HEK293 (cell line): ENCODE measurements at regions not wholly inside any gene's neighbourhood (a gene's known extent, or its start where the extent isn't known, plus 50 kb on each side); places are given as distances from the start of the nearest gene placed in this dataset.

ENCODE experiments used
- CTCF ChIA-PET: fragments of 350-600 bp; formaldehyde crosslinking; extraction: SDS; loops from one replicate; lab custom pipeline; 2021; ENCODE audit warnings: antibody characterized with exemption; lab: Yijun Ruan, JAX
- POLR2A ChIA-PET: fragments of 300-600 bp; formaldehyde crosslinking; extraction: SDS; loops from one replicate; lab custom pipeline; 2020; ENCODE audit warnings: antibody characterized with exemption, inconsistent platforms; lab: Yijun Ruan, JAX
- H3K27ac ChIP-seq: fragments of 200-500 bp; sonication (Bioruptor generic); 2 replicates; pipeline ENCODE4 v1.5.1; 2014; ENCODE audit warnings: low read depth, low read length, control low read depth, inconsistent platforms; ENCODE audit errors: extremely low read depth
- H3K36me3 ChIP-seq, 2 experiments: fragments of 200-500 bp in 1 of 2; sonication (Bioruptor generic) in 1 of 2; 1 replicate in 1 of 2; 2 replicates in 1 of 2; pipeline ENCODE4 v1.5.1; 2014 to 2017; ENCODE audit warnings: inconsistent platforms in 2 of 2, low read length in 2 of 2; ENCODE audit not compliant: control insufficient read depth in 2 of 2, insufficient read depth in 1 of 2
- H3K4me1 ChIP-seq: fragments of 200-500 bp; sonication (Bioruptor generic); 2 replicates; pipeline ENCODE4 v1.5.1; 2014; ENCODE audit warnings: mild to moderate bottlenecking, low read length, inconsistent platforms; ENCODE audit not compliant: control insufficient read depth, insufficient read depth
- H3K4me3 ChIP-seq: 2 replicates; pipeline ENCODE4 v1.5.1; 2011; ENCODE audit warnings: low read depth, mild to moderate bottlenecking, control low read depth, low read length, moderate library complexity
- H3K9me3 ChIP-seq: fragments of 200-500 bp; sonication (Bioruptor generic); 2 replicates; pipeline ENCODE4 v1.5.1; 2014; ENCODE audit warnings: low read depth, low read length, inconsistent platforms; ENCODE audit not compliant: control insufficient read depth, insufficient read depth
- BCL11B ChIP-seq: fragments of 450-650 bp; formaldehyde crosslinking; IDR thresholded peaks from 2 replicates; pipeline ENCODE4 v1.5.1; 2016; ENCODE audit warnings: low read depth, missing biosample characterization, missing genetic modification characterization
- EGR2 ChIP-seq: fragments of 450-650 bp; formaldehyde crosslinking; IDR thresholded peaks from 2 replicates; pipeline ENCODE4 v1.5.1; 2016; ENCODE audit warnings: low read depth, missing biosample characterization, missing genetic modification characterization
- GLI4 ChIP-seq: fragments of 450-650 bp; formaldehyde crosslinking; IDR thresholded peaks from 2 replicates; pipeline ENCODE4 v1.5.1; 2016; ENCODE audit warnings: missing biosample characterization, missing genetic modification characterization
- SP3 ChIP-seq: fragments of 450-650 bp; formaldehyde crosslinking; IDR thresholded peaks from 2 replicates; pipeline ENCODE4 v1.5.1; 2016; ENCODE audit warnings: missing biosample characterization, missing genetic modification characterization
- WT1 ChIP-seq: fragments of 450-650 bp; formaldehyde crosslinking; IDR thresholded peaks from 2 replicates; pipeline ENCODE4 v1.5.1; 2016; ENCODE audit warnings: missing biosample characterization, missing genetic modification characterization
- ZBTB26 ChIP-seq: fragments of 450-650 bp; formaldehyde crosslinking; optimal IDR thresholded peaks from 2 replicates; pipeline ENCODE3; 2016; ENCODE audit warnings: missing biosample characterization, mild to moderate bottlenecking, missing genetic modification characterization
- ZFHX2 ChIP-seq: fragments of 450-650 bp; formaldehyde crosslinking; conservative IDR thresholded peaks from 2 replicates; pipeline ENCODE4 v1.5.1; 2016; ENCODE audit warnings: missing biosample characterization, missing genetic modification characterization
- ZNF114 ChIP-seq: fragments of 450-650 bp; formaldehyde crosslinking; IDR thresholded peaks from 2 replicates; pipeline ENCODE4 v1.5.0; 2017; ENCODE audit warnings: missing biosample characterization, missing genetic modification characterization
- ZNF121 ChIP-seq: fragments of 450-650 bp; formaldehyde crosslinking; IDR thresholded peaks from 2 replicates; pipeline ENCODE4 v1.5.1; 2016; ENCODE audit warnings: missing biosample characterization, missing genetic modification characterization
- ZNF266 ChIP-seq: fragments of 450-650 bp; formaldehyde crosslinking; IDR thresholded peaks from 2 replicates; pipeline ENCODE4 v1.5.1; 2016; ENCODE audit warnings: missing biosample characterization, missing genetic modification characterization, low read depth
- ZNF311 ChIP-seq: fragments of 450-650 bp; formaldehyde crosslinking; IDR thresholded peaks from 2 replicates; pipeline ENCODE4 v1.5.1; 2017; ENCODE audit warnings: missing biosample characterization, missing genetic modification characterization, borderline replicate concordance
- ZNF48 ChIP-seq: fragments of 450-650 bp; formaldehyde crosslinking; IDR thresholded peaks from 2 replicates; pipeline ENCODE4 v1.5.1; 2016; ENCODE audit warnings: missing biosample characterization, missing genetic modification characterization
- ZNF621 ChIP-seq: fragments of 450-650 bp; formaldehyde crosslinking; IDR thresholded peaks from 2 replicates; pipeline ENCODE4 v1.5.1; 2017; ENCODE audit warnings: missing biosample characterization, missing genetic modification characterization
- ZNF777 ChIP-seq: fragments of 450-650 bp; formaldehyde crosslinking; IDR thresholded peaks from 2 replicates; pipeline ENCODE4 v1.5.1; 2017; ENCODE audit warnings: missing biosample characterization, missing genetic modification characterization, borderline replicate concordance
- ZNF791 ChIP-seq: fragments of 450-650 bp; formaldehyde crosslinking; IDR thresholded peaks from 2 replicates; pipeline ENCODE4 v1.5.1; 2016; ENCODE audit warnings: missing biosample characterization, missing genetic modification characterization
- ZNF843 ChIP-seq: fragments of 450-650 bp; formaldehyde crosslinking; IDR thresholded peaks from 2 replicates; pipeline ENCODE4 v1.5.1; 2016; ENCODE audit warnings: missing biosample characterization, missing genetic modification characterization
- ZSCAN4 ChIP-seq: fragments of 450-650 bp; formaldehyde crosslinking; IDR thresholded peaks from 2 replicates; pipeline ENCODE4 v1.5.1; 2017; ENCODE audit warnings: missing biosample characterization, missing genetic modification characterization
- TF ChIP-seq, protein P1 (sequence below): fragments of 450-650 bp; formaldehyde crosslinking; IDR thresholded peaks from 2 replicates; pipeline ENCODE4 v1.5.1; 2016; ENCODE audit warnings: missing biosample characterization, missing genetic modification characterization
- TF ChIP-seq, protein P2 (sequence below): fragments of 450-650 bp; formaldehyde crosslinking; IDR thresholded peaks from 2 replicates; pipeline ENCODE4 v1.5.1; 2017; ENCODE audit warnings: missing biosample characterization, missing genetic modification characterization
- TF ChIP-seq, protein P3 (sequence below): fragments of 450-650 bp; formaldehyde crosslinking; IDR thresholded peaks from 2 replicates; pipeline ENCODE4 v1.5.1; 2016; ENCODE audit warnings: missing biosample characterization, missing genetic modification characterization

DNA sequence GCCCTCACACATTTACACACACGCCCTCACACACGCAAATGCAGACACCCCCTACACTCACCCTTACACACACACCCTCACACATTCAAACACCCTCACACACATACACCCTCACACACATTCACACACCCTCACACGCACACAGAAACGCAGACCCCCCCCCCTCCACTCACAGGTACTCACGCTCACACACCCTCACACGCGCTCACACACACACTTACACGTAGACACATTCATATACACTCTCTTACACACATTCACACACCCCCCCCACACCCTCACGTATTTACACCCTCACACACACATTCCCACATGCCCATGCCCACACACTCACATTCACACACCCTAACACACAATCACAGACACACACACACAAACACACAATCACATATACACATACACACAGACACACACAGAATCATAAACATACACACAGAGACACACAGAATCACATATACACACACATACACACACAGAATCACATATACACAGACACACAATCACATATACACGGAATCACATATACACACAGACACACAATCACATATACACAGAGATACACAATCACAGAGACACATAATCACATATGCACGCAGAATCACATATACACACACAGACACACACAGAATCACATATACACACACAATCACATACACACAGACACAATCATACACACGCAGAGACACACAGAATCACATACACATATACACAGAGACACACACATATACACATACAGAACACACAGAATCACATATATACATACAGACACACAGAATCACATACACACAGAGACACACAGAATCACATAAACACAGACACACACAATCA, 250.1 kb upstream of the RPL38 start:
- no peak overlapping the region for H3K4me3 ChIP-seq

More for the DNA sequence above, 250.1 kb upstream of the RPL38 start:
- Histone ChIP-seq H3K27ac (no peak overlapping the region; the same call in 1 of the 2 replicates), H3K9me3 (no peaks in the 10 kb centered on the region), H3K36me3 (no peaks in the 10 kb centered on the region), H3K4me1 (no peaks in the 10 kb centered on the region)
- CTCF ChIA-PET = interaction anchor here (0.6 kb wide), 1 partner anchor 197 kb away, joined by 3 read pairs; no protein-coding TSS in a partner anchor
- 0 out of 2 replicates have a peak, but pooled peaks have one; percentile 3 for TF ChIP-seq ZNF266 (tag by site-specific recombination)
- TF ChIP-seq EGR2 (tag by site-specific recombination) = peak; percentile 98; the same call in 1 of the 2 replicates
- peak; percentile 98 for TF ChIP-seq ZFHX2 (tag by site-specific recombination)
- TF ChIP-seq ZNF114 (tag by site-specific recombination) = peak; percentile 90; the same call in 1 of the 2 replicates
- TF ChIP-seq ZBTB26 (tag by site-specific recombination) = no peak
- peak; percentile 6; the same call in 1 of the 2 replicates for TF ChIP-seq SP3 (tag by site-specific recombination)
- TF ChIP-seq, protein P1, sequence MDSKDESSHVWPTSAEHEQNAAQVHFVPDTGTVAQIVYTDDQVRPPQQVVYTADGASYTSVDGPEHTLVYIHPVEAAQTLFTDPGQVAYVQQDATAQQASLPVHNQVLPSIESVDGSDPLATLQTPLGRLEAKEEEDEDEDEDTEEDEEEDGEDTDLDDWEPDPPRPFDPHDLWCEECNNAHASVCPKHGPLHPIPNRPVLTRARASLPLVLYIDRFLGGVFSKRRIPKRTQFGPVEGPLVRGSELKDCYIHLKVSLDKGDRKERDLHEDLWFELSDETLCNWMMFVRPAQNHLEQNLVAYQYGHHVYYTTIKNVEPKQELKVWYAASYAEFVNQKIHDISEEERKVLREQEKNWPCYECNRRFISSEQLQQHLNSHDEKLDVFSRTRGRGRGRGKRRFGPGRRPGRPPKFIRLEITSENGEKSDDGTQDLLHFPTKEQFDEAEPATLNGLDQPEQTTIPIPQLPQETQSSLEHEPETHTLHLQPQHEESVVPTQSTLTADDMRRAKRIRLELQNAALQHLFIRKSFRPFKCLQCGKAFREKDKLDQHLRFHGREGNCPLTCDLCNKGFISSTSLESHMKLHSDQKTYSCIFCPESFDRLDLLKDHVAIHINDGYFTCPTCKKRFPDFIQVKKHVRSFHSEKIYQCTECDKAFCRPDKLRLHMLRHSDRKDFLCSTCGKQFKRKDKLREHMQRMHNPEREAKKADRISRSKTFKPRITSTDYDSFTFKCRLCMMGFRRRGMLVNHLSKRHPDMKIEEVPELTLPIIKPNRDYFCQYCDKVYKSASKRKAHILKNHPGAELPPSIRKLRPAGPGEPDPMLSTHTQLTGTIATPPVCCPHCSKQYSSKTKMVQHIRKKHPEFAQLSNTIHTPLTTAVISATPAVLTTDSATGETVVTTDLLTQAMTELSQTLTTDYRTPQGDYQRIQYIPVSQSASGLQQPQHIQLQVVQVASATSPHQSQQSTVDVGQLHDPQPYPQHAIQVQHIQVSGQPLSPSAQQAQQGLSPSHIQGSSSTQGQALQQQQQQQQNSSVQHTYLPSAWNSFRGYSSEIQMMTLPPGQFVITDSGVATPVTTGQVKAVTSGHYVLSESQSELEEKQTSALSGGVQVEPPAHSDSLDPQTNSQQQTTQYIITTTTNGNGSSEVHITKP (tag by site-specific recombination) = no peak
- TF ChIP-seq, protein P2, sequence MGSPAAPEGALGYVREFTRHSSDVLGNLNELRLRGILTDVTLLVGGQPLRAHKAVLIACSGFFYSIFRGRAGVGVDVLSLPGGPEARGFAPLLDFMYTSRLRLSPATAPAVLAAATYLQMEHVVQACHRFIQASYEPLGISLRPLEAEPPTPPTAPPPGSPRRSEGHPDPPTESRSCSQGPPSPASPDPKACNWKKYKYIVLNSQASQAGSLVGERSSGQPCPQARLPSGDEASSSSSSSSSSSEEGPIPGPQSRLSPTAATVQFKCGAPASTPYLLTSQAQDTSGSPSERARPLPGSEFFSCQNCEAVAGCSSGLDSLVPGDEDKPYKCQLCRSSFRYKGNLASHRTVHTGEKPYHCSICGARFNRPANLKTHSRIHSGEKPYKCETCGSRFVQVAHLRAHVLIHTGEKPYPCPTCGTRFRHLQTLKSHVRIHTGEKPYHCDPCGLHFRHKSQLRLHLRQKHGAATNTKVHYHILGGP (tag by site-specific recombination) = 0 out of 2 replicates have a peak, but pooled peaks have one; percentile 11
- peak; percentile 13; the same call in 1 of the 2 replicates for TF ChIP-seq ZNF311 (tag by site-specific recombination)
- TF ChIP-seq BCL11B = no peak
- TF ChIP-seq ZNF621 (tag by site-specific recombination) = peak; percentile 16
- TF ChIP-seq ZNF791 = peak; percentile 56; the same call in 1 of the 2 replicates
- 0 out of 2 replicates have a peak, but pooled peaks have one; percentile 38 for TF ChIP-seq ZNF777
- TF ChIP-seq ZNF121 (tag by site-specific recombination) = no peak
- peak; percentile 35; the same call in 1 of the 2 replicates for TF ChIP-seq ZNF843 (tag by site-specific recombination)
- TF ChIP-seq GLI4 (tag by site-specific recombination) = no peak
- TF ChIP-seq WT1 (tag by site-specific recombination) = no peak
- 0 out of 2 replicates have a peak, but pooled peaks have one; percentile 24 for TF ChIP-seq ZNF48 (tag by site-specific recombination)
- TF ChIP-seq, protein P3, sequence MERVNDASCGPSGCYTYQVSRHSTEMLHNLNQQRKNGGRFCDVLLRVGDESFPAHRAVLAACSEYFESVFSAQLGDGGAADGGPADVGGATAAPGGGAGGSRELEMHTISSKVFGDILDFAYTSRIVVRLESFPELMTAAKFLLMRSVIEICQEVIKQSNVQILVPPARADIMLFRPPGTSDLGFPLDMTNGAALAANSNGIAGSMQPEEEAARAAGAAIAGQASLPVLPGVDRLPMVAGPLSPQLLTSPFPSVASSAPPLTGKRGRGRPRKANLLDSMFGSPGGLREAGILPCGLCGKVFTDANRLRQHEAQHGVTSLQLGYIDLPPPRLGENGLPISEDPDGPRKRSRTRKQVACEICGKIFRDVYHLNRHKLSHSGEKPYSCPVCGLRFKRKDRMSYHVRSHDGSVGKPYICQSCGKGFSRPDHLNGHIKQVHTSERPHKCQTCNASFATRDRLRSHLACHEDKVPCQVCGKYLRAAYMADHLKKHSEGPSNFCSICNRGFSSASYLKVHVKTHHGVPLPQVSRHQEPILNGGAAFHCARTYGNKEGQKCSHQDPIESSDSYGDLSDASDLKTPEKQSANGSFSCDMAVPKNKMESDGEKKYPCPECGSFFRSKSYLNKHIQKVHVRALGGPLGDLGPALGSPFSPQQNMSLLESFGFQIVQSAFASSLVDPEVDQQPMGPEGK (tag by site-specific recombination) = no peak
- TF ChIP-seq ZSCAN4 (tag by site-specific recombination) = 0 out of 2 replicates have a peak, but pooled peaks have one; percentile 29
- POLR2A ChIA-PET = interaction anchor here (0.7 kb wide), 1 partner anchor 213 kb away, joined by 5 read pairs; no protein-coding TSS in a partner anchor
